KMS-11 (cell line): ENCODE measurements at regions not wholly inside any gene's neighbourhood (a gene's known extent, or its start where the extent isn't known, plus 50 kb on each side); places are given as distances from the start of the nearest gene placed in this dataset.

Experiments used
- H2AFZ ChIP-seq: fragments of 200-600 bp; sonication (generic); 2 replicates; pipeline ENCODE4 v1.6.1; 2016; ENCODE audit warnings: antibody characterized with exemption, mixed run types, low read depth
- H3K27ac ChIP-seq: fragments of 200-600 bp; sonication (generic); 2 replicates; pipeline ENCODE4 v1.6.1; 2016; ENCODE audit warnings: mild to moderate bottlenecking, mixed run types
- H3K27me3 ChIP-seq: fragments of 200-600 bp; sonication (generic); 2 replicates; pipeline ENCODE4 v1.6.1; 2017; ENCODE audit warnings: mild to moderate bottlenecking, low read depth, mixed run types, moderate library complexity; ENCODE audit not compliant: insufficient read depth
- H3K36me3 ChIP-seq: fragments of 200-600 bp; sonication (generic); 2 replicates; pipeline ENCODE4 v1.6.1; 2017; ENCODE audit warnings: mild to moderate bottlenecking, mixed run types; ENCODE audit not compliant: insufficient read depth
- H3K4me1 ChIP-seq: fragments of 200-600 bp; sonication (generic); 2 replicates; pipeline ENCODE4 v1.6.1; 2016; ENCODE audit warnings: mild to moderate bottlenecking, low read depth, mixed run types; ENCODE audit not compliant: poor library complexity, severe bottlenecking
- H3K4me2 ChIP-seq: fragments of 200-600 bp; sonication (generic); 2 replicates; pipeline ENCODE4 v1.7.0; 2016; ENCODE audit warnings: mild to moderate bottlenecking, mixed run types
- H3K4me3 ChIP-seq: fragments of 200-600 bp; sonication (generic); IDR thresholded peaks from 2 replicates; pipeline ENCODE4 v1.6.1; 2017; ENCODE audit warnings: low read depth, low read length, mixed read lengths; ENCODE audit not compliant: insufficient read depth
- H3K79me2 ChIP-seq: fragments of 200-600 bp; sonication (generic); 2 replicates; pipeline ENCODE4 v1.6.1; 2016; ENCODE audit warnings: low read depth, mixed run types; ENCODE audit not compliant: insufficient read depth
- H3K9ac ChIP-seq: fragments of 200-600 bp; sonication (generic); 2 replicates; pipeline ENCODE4 v1.6.1; 2016; ENCODE audit warnings: mild to moderate bottlenecking, mixed run types
- H4K20me1 ChIP-seq: fragments of 200-600 bp; sonication (generic); 2 replicates; pipeline ENCODE4 v1.6.1; 2016; ENCODE audit warnings: mild to moderate bottlenecking, mixed run types; ENCODE audit not compliant: insufficient read depth
- CTCF ChIP-seq: fragments of 200-600 bp; sonication (generic); conservative IDR thresholded peaks from 2 replicates; pipeline ENCODE4 v1.6.1; 2017; ENCODE audit warnings: low read depth, mild to moderate bottlenecking, antibody characterized with exemption, low read length, moderate library complexity, mixed read lengths

- Histone ChIP-seq H2AFZ (no peak overlapping the region), H3K4me1 (no peaks in the 10 kb centered on the region), H3K4me2 (no peak overlapping the region), H3K36me3 (no peaks in the 10 kb centered on the region), H3K27me3 (no peaks in the 10 kb centered on the region), H3K9ac (no peak overlapping the region), H3K79me2 (no peaks in the 10 kb centered on the region), H3K4me3 (no peak overlapping the region), H4K20me1 (no peaks in the 10 kb centered on the region), H3K27ac (no peak overlapping the region)
- no peak for TF ChIP-seq CTCF
Observed at GRCh38 chr13:47628666-47629065, 372.4 kb downstream of the SUCLA2 start.

GRCh38 chr13:47623862-47624261 lies 377.2 kb downstream of the SUCLA2 start:
- Histone ChIP-seq H3K4me3 (no peak overlapping the region), H4K20me1 (no peaks in the 10 kb centered on the region)
- no peak for TF ChIP-seq CTCF

GRCh38 chr13:47621931-47622330 lies 379.1 kb downstream of the SUCLA2 start:
- no peak for TF ChIP-seq CTCF
- H3K4me2 ChIP-seq: no peak overlapping the region
- no peak overlapping the region for H3K4me3 ChIP-seq
- no peak overlapping the region for H3K9ac ChIP-seq
- H4K20me1 ChIP-seq: no peaks in the 10 kb centered on the region
- no peaks in the 10 kb centered on the region for H3K36me3 ChIP-seq
- no peaks in the 10 kb centered on the region for H3K4me1 ChIP-seq
- no peak overlapping the region for H2AFZ ChIP-seq
- H3K79me2 ChIP-seq: no peaks in the 10 kb centered on the region
- no peaks in the 10 kb centered on the region for H3K27me3 ChIP-seq
- no peak overlapping the region for H3K27ac ChIP-seq

More at GRCh38 chr13:47623862-47624261, 377.2 kb downstream of the SUCLA2 start:
- no peak overlapping the region for H3K27ac ChIP-seq
- no peaks in the 10 kb centered on the region for H3K27me3 ChIP-seq
- H3K9ac ChIP-seq: no peak overlapping the region
- H3K36me3 ChIP-seq: no peaks in the 10 kb centered on the region
- no peak overlapping the region for H3K4me2 ChIP-seq
- H2AFZ ChIP-seq: no peak overlapping the region
- no peaks in the 10 kb centered on the region for H3K4me1 ChIP-seq
- no peaks in the 10 kb centered on the region for H3K79me2 ChIP-seq

- no peaks in the 10 kb centered on the region for H3K4me1 ChIP-seq
- no peak for TF ChIP-seq CTCF
- no peaks in the 10 kb centered on the region for H3K27me3 ChIP-seq
- no peaks in the 10 kb centered on the region for H3K79me2 ChIP-seq
- no peak overlapping the region for H3K9ac ChIP-seq
- no peaks in the 10 kb centered on the region for H3K36me3 ChIP-seq
- H4K20me1 ChIP-seq: no peaks in the 10 kb centered on the region
- no peak overlapping the region for H3K4me3 ChIP-seq
- H2AFZ ChIP-seq: no peak overlapping the region
- H3K4me2 ChIP-seq: no peak overlapping the region
- H3K27ac ChIP-seq: no peak overlapping the region
Observed at GRCh38 chr13:47611664-47612288, 389.3 kb downstream of the SUCLA2 start.
